ENCODE measurements at regions not wholly inside any gene's neighbourhood (a gene's known extent, or its start where the extent isn't known, plus 50 kb on each side); places are given as distances from the start of the nearest gene placed in this dataset.

GRCh38 chr9:120338340-120338739 lies 241.6 kb downstream of the CDK5RAP2 start:
- no peak for DNase-seq
- Histone ChIP-seq H3K27me3 (ENCODE audit: control insufficient read depth in 1 of 2, insufficient read depth in 1 of 2, low read length in 2 of 2) (peaks cover 0 to 2% of the 10 kb centered on the region in 2 experiments), H3K27ac (ENCODE audit: low read length, poor library complexity, severe bottlenecking) (no peak overlapping the region), H2AK5ac (ENCODE audit: low read length, severe bottlenecking) (no peak overlapping the region), H2AFZ (ENCODE audit: low read depth, low read length) (no peak overlapping the region), H3K4ac (ENCODE audit: low read depth in 1 of 2, low read length in 2 of 2) (no peak overlapping the region), H4K8ac (ENCODE audit: low read length) (no peak overlapping the region), H2BK120ac (ENCODE audit: low read depth, low read length) (no peak overlapping the region), H2BK15ac (ENCODE audit: low read depth, poor library complexity, severe bottlenecking) (no peak overlapping the region), H3K36me3 (ENCODE audit: control insufficient read depth in 1 of 2, insufficient read depth in 2 of 2, low read depth in 1 of 2, low read length in 2 of 2) (no peaks in the 10 kb centered on the region), H2BK12ac (ENCODE audit: low read length in 2 of 2) (no peak overlapping the region), H3K79me1 (replicated peaks; ENCODE audit: low read length, poor library complexity, severe bottlenecking) (no peaks in the 10 kb centered on the region), H3K4me1 (ENCODE audit: control insufficient read depth, insufficient read depth, low read depth, low read length) (no peaks in the 10 kb centered on the region), H3K18ac (ENCODE audit: low read depth in 1 of 2, low read length in 2 of 2) (no peak overlapping the region), H2BK5ac (ENCODE audit: low read depth, low read length, poor library complexity, severe bottlenecking) (no peak overlapping the region), H3K4me2 (ENCODE audit: low read length, poor library complexity, severe bottlenecking) (no peak overlapping the region), H3K14ac (ENCODE audit: low read length in 2 of 2) (no peak overlapping the region), H3K4me3 (ENCODE audit: insufficient read depth in 1 of 2, low read depth in 1 of 2, low read length in 2 of 2) (no peak overlapping the region), H3K23ac (ENCODE audit: low read length in 2 of 2) (no peak overlapping the region), H4K91ac (ENCODE audit: low read length) (no peak overlapping the region), H3K9ac (ENCODE audit: low read length) (no peak overlapping the region), H3K9me3 (ENCODE audit: control insufficient read depth, low read length) (no peaks in the 10 kb centered on the region)
- WGBS = 69% methylated on average over 2 of the region's 2 CpGs

- no peak for DNase-seq
- Histone ChIP-seq H3K27me3 (ENCODE audit: control insufficient read depth in 1 of 2, insufficient read depth in 1 of 2, low read length in 2 of 2) (peaks cover 4 to 5% of the 10 kb centered on the region in 2 experiments), H2BK15ac (ENCODE audit: low read depth, poor library complexity, severe bottlenecking) (no peak overlapping the region), H3K79me1 (replicated peaks; ENCODE audit: low read length, poor library complexity, severe bottlenecking) (no peaks in the 10 kb centered on the region), H3K23ac (ENCODE audit: low read length in 2 of 2) (no peak overlapping the region), H4K91ac (ENCODE audit: low read length) (no peak overlapping the region), H2AK5ac (ENCODE audit: low read length, severe bottlenecking) (no peak overlapping the region), H3K9ac (ENCODE audit: low read length) (no peak overlapping the region), H4K8ac (ENCODE audit: low read length) (no peak overlapping the region), H3K4ac (ENCODE audit: low read depth in 1 of 2, low read length in 2 of 2) (no peak overlapping the region), H3K36me3 (ENCODE audit: control insufficient read depth in 1 of 2, insufficient read depth in 2 of 2, low read depth in 1 of 2, low read length in 2 of 2) (no peaks in the 10 kb centered on the region), H2AFZ (ENCODE audit: low read depth, low read length) (no peak overlapping the region), H3K4me1 (ENCODE audit: control insufficient read depth, insufficient read depth, low read depth, low read length) (no peaks in the 10 kb centered on the region), H3K14ac (ENCODE audit: low read length in 2 of 2) (no peak overlapping the region), H3K27ac (ENCODE audit: low read length, poor library complexity, severe bottlenecking) (no peak overlapping the region), H3K4me3 (ENCODE audit: insufficient read depth in 1 of 2, low read depth in 1 of 2, low read length in 2 of 2) (no peak overlapping the region), H2BK120ac (ENCODE audit: low read depth, low read length) (no peak overlapping the region), H3K18ac (ENCODE audit: low read depth in 1 of 2, low read length in 2 of 2) (no peak overlapping the region), H2BK12ac (ENCODE audit: low read length in 2 of 2) (no peak overlapping the region), H2BK5ac (ENCODE audit: low read depth, low read length, poor library complexity, severe bottlenecking) (no peak overlapping the region), H3K9me3 (ENCODE audit: control insufficient read depth, low read length) (no peaks in the 10 kb centered on the region), H3K4me2 (ENCODE audit: low read length, poor library complexity, severe bottlenecking) (no peak overlapping the region)
- 63% methylated on average over 4 of the region's 4 CpGs for WGBS
Measured at GRCh38 chr9:120337131-120337530, 242.8 kb downstream of the CDK5RAP2 start.

DNA sequence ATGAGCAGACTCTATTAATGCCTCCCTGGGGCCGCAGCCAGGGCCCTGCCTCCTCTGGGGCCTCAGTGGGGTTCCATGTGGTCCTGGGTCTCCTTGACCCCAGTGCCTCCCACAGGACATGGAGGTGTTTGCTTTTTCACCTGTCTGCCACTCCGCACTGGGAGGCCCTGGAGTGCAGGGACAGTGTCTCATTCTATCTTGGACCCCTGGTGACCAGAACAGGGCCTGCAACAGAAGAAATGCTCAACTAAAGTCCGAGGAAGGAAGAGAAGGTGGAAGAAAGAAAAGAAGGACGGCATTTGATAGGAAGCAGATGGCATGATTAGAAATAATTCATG lies 243.2 kb downstream of the CDK5RAP2 start:
- no peaks in the 10 kb centered on the region for H3K4me1 ChIP-seq (ENCODE audit: control insufficient read depth, insufficient read depth, low read depth, low read length)
- no peak overlapping the region for H3K27ac ChIP-seq (ENCODE audit: low read length, poor library complexity, severe bottlenecking)
- H3K23ac ChIP-seq (ENCODE audit: low read length in 2 of 2) = no peak overlapping the region
- no peak overlapping the region for H3K18ac ChIP-seq (ENCODE audit: low read depth in 1 of 2, low read length in 2 of 2)
- 85% methylated on average over 4 of the region's 4 CpGs for WGBS
- H3K4me2 ChIP-seq (ENCODE audit: low read length, poor library complexity, severe bottlenecking) = no peak overlapping the region
- no peak overlapping the region for H3K14ac ChIP-seq (ENCODE audit: low read length in 2 of 2)
- H3K9me3 ChIP-seq (ENCODE audit: control insufficient read depth, low read length) = no peaks in the 10 kb centered on the region
- H3K36me3 ChIP-seq (ENCODE audit: control insufficient read depth in 1 of 2, insufficient read depth in 2 of 2, low read depth in 1 of 2, low read length in 2 of 2) = no peaks in the 10 kb centered on the region
- no peak overlapping the region for H2BK5ac ChIP-seq (ENCODE audit: low read depth, low read length, poor library complexity, severe bottlenecking)
- H2BK15ac ChIP-seq (ENCODE audit: low read depth, poor library complexity, severe bottlenecking) = no peak overlapping the region
- no peak overlapping the region for H2AK5ac ChIP-seq (ENCODE audit: low read length, severe bottlenecking)
- H3K4me3 ChIP-seq (ENCODE audit: insufficient read depth in 1 of 2, low read depth in 1 of 2, low read length in 2 of 2) = no peak overlapping the region
- no peaks in the 10 kb centered on the region for H3K79me1 ChIP-seq (replicated peaks; ENCODE audit: low read length, poor library complexity, severe bottlenecking)
- H2BK12ac ChIP-seq (ENCODE audit: low read length in 2 of 2) = no peak overlapping the region
- H3K27me3 ChIP-seq (ENCODE audit: control insufficient read depth in 1 of 2, insufficient read depth in 1 of 2, low read length in 2 of 2) = peaks cover 4 to 5% of the 10 kb centered on the region in 2 experiments
- no peak overlapping the region for H3K4ac ChIP-seq (ENCODE audit: low read depth in 1 of 2, low read length in 2 of 2)
- H2BK120ac ChIP-seq (ENCODE audit: low read depth, low read length) = no peak overlapping the region
- no peak for DNase-seq
- H4K8ac ChIP-seq (ENCODE audit: low read length) = no peak overlapping the region
- H2AFZ ChIP-seq (ENCODE audit: low read depth, low read length) = no peak overlapping the region
- no peak overlapping the region for H4K91ac ChIP-seq (ENCODE audit: low read length)
- H3K9ac ChIP-seq (ENCODE audit: low read length) = no peak overlapping the region

- no peak overlapping the region for H3K18ac ChIP-seq (ENCODE audit: low read depth in 1 of 2, low read length in 2 of 2)
- no peak overlapping the region for H3K27ac ChIP-seq (ENCODE audit: low read length, poor library complexity, severe bottlenecking)
- no peak for DNase-seq
- no peak overlapping the region for H2BK15ac ChIP-seq (ENCODE audit: low read depth, poor library complexity, severe bottlenecking)
- H3K14ac ChIP-seq (ENCODE audit: low read length in 2 of 2) = no peak overlapping the region
- H3K4ac ChIP-seq (ENCODE audit: low read depth in 1 of 2, low read length in 2 of 2) = no peak overlapping the region
- 75% methylated on average over 6 of the region's 6 CpGs for WGBS
- H3K23ac ChIP-seq (ENCODE audit: low read length in 2 of 2) = no peak overlapping the region
- H3K9ac ChIP-seq (ENCODE audit: low read length) = no peak overlapping the region
- no peak overlapping the region for H3K4me2 ChIP-seq (ENCODE audit: low read length, poor library complexity, severe bottlenecking)
- H2AK5ac ChIP-seq (ENCODE audit: low read length, severe bottlenecking) = no peak overlapping the region
- no peaks in the 10 kb centered on the region for H3K4me1 ChIP-seq (ENCODE audit: control insufficient read depth, insufficient read depth, low read depth, low read length)
- H3K27me3 ChIP-seq (ENCODE audit: control insufficient read depth in 1 of 2, insufficient read depth in 1 of 2, low read length in 2 of 2) = peaks cover 4 to 5% of the 10 kb centered on the region in 2 experiments
- H3K79me1 ChIP-seq (replicated peaks; ENCODE audit: low read length, poor library complexity, severe bottlenecking) = no peaks in the 10 kb centered on the region
- no peak overlapping the region for H2AFZ ChIP-seq (ENCODE audit: low read depth, low read length)
- no peak overlapping the region for H2BK120ac ChIP-seq (ENCODE audit: low read depth, low read length)
- H3K4me3 ChIP-seq (ENCODE audit: insufficient read depth in 1 of 2, low read depth in 1 of 2, low read length in 2 of 2) = no peak overlapping the region
- no peaks in the 10 kb centered on the region for H3K36me3 ChIP-seq (ENCODE audit: control insufficient read depth in 1 of 2, insufficient read depth in 2 of 2, low read depth in 1 of 2, low read length in 2 of 2)
- H4K8ac ChIP-seq (ENCODE audit: low read length) = no peak overlapping the region
- no peak overlapping the region for H4K91ac ChIP-seq (ENCODE audit: low read length)
- H3K9me3 ChIP-seq (ENCODE audit: control insufficient read depth, low read length) = no peaks in the 10 kb centered on the region
- no peak overlapping the region for H2BK5ac ChIP-seq (ENCODE audit: low read depth, low read length, poor library complexity, severe bottlenecking)
- H2BK12ac ChIP-seq (ENCODE audit: low read length in 2 of 2) = no peak overlapping the region
Measured at GRCh38 chr9:120336021-120336752, 243.8 kb downstream of the CDK5RAP2 start.

All from mesenchymal stem cell (in vitro differentiated cells and primary cell).